ENCODE measurements at regions not wholly inside any gene's neighbourhood (a gene's known extent, or its start where the extent isn't known, plus 50 kb on each side); places are given as distances from the start of the nearest gene placed in this dataset.

GRCh38 chr5:5014586-5015235 lies 125.4 kb upstream of the ADAMTS16 start:
- no peaks in the 10 kb centered on the region for H3K27me3 ChIP-seq (ENCODE audit: control insufficient read depth in 2 of 2, insufficient read depth in 2 of 2, low read length in 2 of 2)
- no peak overlapping the region for H3K27ac ChIP-seq (ENCODE audit: insufficient read depth, low read depth, low read length)
- BruUV-seq (replicated peaks): no TSS peak
- peaks cover 17% of the 10 kb centered on the region for H3K9me3 ChIP-seq (replicated peaks; ENCODE audit: control insufficient read depth, insufficient read depth, low read length)
- no peaks in the 10 kb centered on the region for H3K9me1 ChIP-seq (replicated peaks; ENCODE audit: control insufficient read depth, extremely low read depth, insufficient read depth, low read length)
- H3K79me2 ChIP-seq (ENCODE audit: control insufficient read depth, insufficient read depth, low read length): no peaks in the 10 kb centered on the region
- ChIA-PET CTCF (no interaction called here), POLR2A (no interaction called here)
- DNase-seq (ENCODE audit: low read depth, low spot score): no peak
- intact Hi-C loops (cut with micrococcal nuclease): no loop called here
- FAIRE-seq: no peak
- dilution Hi-C loops (cut with MboI; ENCODE audit: extremely low pct_ligation_motif_present, low sequenced_read_pairs): no loop called here
- no peak overlapping the region for H3K4me2 ChIP-seq (ENCODE audit: insufficient read depth, low read length)
- H3K4me3 ChIP-seq (replicated peaks in 1 of 3; ENCODE audit: insufficient read depth in 1 of 3, low read depth in 1 of 3, low read length in 3 of 3): no peak overlapping the region
- no peak overlapping the region for H2AFZ ChIP-seq (ENCODE audit: low read depth, low read length)
- H3K36me3 ChIP-seq (ENCODE audit: control insufficient read depth in 2 of 2, extremely low read depth in 1 of 2, insufficient read depth in 2 of 2, low read length in 2 of 2): no peaks in the 10 kb centered on the region
- TF ChIP-seq, protein P1, sequence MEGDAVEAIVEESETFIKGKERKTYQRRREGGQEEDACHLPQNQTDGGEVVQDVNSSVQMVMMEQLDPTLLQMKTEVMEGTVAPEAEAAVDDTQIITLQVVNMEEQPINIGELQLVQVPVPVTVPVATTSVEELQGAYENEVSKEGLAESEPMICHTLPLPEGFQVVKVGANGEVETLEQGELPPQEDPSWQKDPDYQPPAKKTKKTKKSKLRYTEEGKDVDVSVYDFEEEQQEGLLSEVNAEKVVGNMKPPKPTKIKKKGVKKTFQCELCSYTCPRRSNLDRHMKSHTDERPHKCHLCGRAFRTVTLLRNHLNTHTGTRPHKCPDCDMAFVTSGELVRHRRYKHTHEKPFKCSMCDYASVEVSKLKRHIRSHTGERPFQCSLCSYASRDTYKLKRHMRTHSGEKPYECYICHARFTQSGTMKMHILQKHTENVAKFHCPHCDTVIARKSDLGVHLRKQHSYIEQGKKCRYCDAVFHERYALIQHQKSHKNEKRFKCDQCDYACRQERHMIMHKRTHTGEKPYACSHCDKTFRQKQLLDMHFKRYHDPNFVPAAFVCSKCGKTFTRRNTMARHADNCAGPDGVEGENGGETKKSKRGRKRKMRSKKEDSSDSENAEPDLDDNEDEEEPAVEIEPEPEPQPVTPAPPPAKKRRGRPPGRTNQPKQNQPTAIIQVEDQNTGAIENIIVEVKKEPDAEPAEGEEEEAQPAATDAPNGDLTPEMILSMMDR (IDR thresholded peaks at IDR 0.05; ENCODE audit: extremely low read depth in 1 of 2, insufficient read depth in 1 of 2, low read depth in 1 of 2, low read length in 2 of 2): no peak
- TF ChIP-seq, protein P2, sequence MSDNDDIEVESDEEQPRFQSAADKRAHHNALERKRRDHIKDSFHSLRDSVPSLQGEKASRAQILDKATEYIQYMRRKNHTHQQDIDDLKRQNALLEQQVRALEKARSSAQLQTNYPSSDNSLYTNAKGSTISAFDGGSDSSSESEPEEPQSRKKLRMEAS (IDR thresholded peaks at IDR 0.05; ENCODE audit: insufficient read depth, insufficient read length): no peak
- no peak for TF ChIP-seq MYC (IDR thresholded peaks at IDR 0.05; ENCODE audit: low read depth, low read length)
- no peak for TF ChIP-seq FOS (IDR thresholded peaks at IDR 0.05; ENCODE audit: borderline replicate concordance, insufficient read depth, low read length)
- TF ChIP-seq GATA2 (IDR thresholded peaks at IDR 0.05; ENCODE audit: insufficient read depth, insufficient read length, low read depth, low read length): no peak
- TF ChIP-seq POLR2AphosphoS5 (IDR thresholded peaks at IDR 0.05; ENCODE audit: insufficient read depth, low read depth, low read length): no peak
- no peak for TF ChIP-seq POLR2A (IDR thresholded peaks at IDR 0.05; ENCODE audit: low read depth, low read length)
- TF ChIP-seq EZH2 (IDR thresholded peaks at IDR 0.05; ENCODE audit: borderline replicate concordance, low read depth, low read length, severe bottlenecking): no peak
- TF ChIP-seq JUN (IDR thresholded peaks at IDR 0.05; ENCODE audit: borderline replicate concordance, insufficient read depth, insufficient read length, low read depth): no peak
- no peaks in the 10 kb centered on the region for H3K4me1 ChIP-seq (ENCODE audit: control insufficient read depth, extremely low read depth, insufficient read depth, low read length)
- H3K9ac ChIP-seq (replicated peaks; ENCODE audit: extremely low read depth, insufficient read depth, low read length): no peak overlapping the region
- H4K20me1 ChIP-seq (replicated peaks; ENCODE audit: control insufficient read depth, extremely low read depth, insufficient read depth, low read length): no peaks in the 10 kb centered on the region
